GM19351 (cell line): ENCODE measurements at regions not wholly inside any gene's neighbourhood (a gene's known extent, or its start where the extent isn't known, plus 50 kb on each side); places are given as distances from the start of the nearest gene placed in this dataset.
"Not testable (repeated sequence)": the region's sequence is repeated elsewhere in the genome, so short reads cannot be mapped to it uniquely, and the experiment has no call there.

Experiments
- ATAC-seq: cut with Tn5 transposase; IDR thresholded peaks from one replicate; pipeline ENCODE4 v1.9.1; 2021; ENCODE audit warnings: mild to moderate bottlenecking, moderate library complexity; ENCODE audit not compliant: unreplicated experiment

DNA sequence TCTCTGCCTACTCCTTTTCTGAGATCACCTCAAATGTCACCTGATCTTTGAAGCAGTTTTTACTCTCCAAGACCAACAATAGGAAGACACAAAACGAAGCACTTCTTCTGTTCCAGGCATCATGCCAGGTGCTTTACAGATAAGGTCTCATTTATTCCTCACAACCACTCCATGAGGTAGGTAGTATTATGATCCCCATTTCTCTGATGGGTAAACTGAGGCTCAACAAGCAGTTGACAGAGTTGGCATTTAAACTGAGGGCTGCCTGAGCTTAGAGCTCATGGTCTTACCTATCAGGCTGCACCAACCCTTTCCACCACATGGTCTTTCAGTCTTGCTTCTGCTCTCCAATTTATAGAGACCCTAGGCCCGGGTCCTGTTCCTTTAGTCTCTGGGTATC, 147.2 kb upstream of the JUN start:
- no peak for ATAC-seq

DNA sequence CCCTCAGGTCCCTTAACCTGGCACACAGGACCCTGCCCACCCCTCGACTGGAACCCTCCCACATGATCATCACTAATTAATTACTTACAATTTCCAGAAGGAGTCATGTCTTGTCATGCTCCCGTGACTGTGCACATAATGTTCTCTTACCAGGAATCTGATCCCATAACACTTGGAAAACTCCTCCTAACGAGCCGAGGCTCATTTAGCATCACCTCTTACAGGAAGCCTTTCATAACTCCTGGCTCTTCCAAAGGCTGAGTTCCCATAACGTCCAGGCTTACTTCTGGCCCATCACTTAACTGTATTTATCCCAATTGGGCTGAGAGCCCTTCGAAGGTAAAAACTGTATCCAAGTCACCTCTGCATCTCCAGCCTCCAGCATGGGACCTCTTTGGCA, 147.9 kb upstream of the JUN start:
- ATAC-seq, result no peak

DNA sequence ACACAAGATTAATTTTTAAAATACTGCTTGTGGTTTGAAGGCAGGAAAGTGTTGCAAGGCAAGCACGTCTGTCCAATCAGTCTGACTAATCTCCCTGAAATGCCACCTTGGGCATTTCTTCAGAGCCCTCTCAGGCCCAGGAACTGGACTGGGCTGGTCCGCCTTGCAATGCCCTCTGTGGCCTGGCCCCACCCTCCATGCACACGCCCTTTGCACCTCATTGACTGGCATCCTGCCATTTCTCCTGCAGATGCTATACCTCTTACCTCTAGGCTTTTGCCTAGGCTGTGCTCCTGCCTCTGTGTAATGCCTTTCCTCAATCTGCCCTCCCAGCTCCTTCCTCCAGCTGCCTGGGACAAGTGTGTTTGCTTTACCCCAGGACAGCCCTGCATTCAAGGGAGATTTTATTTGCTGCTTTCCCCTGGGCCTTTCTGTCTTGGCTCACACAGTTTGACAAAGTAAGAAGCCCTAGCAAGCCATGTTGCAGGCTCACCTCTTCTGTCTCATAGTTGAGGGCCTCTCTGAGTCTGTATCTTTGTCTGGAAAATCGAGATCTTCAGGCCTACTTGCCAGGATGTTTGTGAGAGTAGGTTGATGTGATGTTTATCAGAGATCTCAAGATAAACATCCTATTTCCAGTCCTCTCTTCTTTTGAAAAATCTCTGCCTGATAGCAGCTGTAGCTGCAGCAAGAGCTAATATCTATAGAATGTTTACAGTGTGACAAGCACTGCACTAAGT, 149.2 kb upstream of the JUN start:
- no peak for ATAC-seq

DNA sequence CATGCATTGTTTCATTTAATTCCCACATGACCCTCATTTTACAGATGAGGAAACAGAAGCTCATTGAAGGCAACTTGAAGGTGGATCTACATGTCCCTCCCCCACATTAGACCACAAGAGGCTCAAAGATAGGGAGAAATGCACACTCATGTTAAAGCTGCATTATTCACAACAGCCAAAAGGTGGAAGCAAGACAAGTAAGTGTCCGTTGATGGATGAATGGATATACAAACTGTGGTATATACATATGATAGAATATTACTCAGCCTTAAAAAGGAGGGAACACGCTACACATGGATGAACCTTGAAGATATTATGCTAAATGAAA, 149.7 kb upstream of the JUN start:
- no peak for ATAC-seq

DNA sequence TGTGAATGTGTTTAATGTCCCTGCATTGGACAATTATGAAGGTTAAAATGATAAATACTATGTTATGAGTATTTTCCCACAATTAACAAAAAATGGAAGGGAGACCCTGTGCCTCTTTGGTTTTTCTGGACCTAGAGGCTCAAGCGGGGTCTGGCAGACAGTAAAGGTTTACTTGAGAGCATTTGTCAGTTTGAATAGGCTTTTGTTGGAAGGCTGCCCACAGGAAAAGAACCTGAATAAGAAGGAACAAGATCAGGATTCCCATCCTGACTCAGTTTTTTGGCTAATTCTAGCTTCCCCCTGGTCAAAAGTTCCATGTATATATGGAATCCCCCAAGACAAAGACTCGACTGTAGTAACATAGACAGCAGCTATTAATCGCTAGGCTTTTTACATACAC, 150.9 kb upstream of the JUN start:
- no peak for ATAC-seq

DNA sequence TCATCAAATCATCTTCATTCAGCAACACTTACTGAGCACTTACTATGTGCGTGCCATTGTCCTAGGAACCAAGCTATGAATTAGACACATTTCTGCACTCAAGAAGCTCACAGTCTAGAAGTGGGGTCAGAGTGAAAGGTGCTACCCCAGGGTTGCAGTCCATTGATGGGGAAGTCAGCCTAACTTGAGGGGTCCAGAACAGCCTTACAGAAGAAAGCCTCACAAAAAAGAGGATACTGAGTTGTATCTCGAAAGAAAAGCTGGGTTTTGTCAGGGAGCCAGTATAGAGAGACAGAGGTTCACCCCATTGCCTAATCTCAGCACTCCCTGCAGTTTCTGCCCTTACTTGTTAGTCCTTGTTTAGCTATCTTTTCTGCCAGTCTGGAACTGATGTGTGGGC, 153.1 kb upstream of the JUN start:
- ATAC-seq, result no peak

DNA sequence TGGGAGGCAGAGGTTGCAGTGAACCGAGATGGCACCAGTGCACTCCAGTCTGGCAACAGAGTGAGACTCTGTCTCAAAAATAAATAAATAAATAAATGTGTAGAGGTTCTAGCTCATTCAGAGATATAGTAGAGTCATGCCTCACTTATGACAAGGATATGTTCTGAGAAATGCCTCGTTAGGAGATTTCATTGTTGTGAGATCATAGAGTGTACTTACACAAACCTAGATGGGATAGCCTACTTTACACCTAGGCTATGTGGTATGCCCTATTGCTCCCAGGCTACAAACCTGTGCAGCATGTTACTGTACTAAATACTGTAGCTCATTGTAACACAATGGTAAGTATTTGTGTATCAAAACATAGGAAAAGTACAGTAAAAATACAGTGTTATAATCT, 155.3 kb upstream of the JUN start:
- ATAC-seq, result no peak

DNA sequence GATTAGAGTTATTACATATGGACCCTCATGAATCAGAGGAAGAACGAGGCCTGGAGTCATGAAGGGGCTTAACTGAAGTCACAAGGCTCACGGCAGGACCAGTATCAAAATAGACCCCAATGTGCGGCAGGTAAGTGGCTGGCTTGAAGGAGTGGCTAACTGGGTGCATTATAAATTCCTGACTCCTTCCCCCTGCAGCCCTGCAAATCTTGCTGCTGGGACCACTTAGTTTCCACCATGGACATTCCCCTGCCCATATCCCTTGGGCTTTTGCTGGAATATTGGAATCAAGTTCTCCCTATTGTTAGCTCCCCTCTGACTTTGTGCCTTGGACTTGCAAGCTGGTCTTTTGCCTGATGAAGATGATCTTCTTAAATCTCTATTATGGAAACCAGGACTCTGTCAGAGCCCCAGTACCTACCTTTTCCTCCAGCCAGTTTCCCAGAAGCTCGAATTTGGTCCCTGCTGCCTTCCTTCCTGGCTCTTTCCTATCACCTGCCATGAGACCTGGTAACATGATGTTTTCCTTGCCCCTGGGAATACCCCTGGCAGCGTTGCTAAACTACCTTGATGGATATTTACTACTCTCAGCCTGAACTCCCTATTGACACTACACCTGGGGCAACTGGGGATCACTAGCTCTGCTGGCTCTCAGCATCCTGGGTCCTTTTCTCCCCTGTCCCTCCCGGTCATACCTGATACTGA, 156.0 kb upstream of the JUN start:
- no peak for ATAC-seq

DNA sequence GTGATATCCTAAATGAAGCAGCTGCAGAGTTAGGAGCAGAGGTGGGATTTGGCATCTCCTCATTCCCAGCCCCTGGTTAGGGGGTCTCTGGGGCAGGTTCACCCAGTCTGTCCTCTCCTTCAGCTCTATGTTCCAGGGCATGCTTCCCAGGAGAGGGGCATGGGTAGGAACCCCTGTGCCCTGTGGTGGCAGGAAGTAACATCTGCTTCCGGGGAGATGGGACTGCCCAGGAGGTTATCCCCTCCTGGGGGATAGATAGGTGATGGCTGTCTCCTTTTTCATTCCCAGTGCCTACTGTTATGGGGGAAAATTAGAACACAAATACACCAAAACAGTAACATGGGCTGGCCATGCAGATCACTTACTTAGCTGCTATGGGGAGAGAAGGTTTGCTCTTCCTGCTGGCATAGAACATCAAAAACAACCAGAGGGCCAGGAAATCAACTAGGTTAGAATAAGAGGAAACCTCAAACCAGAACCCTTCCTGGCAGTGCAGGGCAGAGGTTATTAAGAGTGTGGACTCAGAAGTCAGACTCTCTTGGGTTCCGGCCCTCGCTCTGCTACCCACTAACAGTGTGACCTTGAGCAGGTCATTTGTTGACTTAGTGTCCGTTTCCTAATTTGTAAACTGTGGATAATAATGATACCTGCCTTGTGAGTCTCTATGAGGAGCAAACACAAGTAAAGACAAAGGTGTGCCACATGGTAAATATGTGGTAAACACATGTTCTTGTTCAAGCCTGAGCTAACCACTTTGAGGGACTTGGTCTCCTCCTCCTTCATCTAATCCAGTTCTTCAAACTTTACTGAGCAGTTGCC, 157.8 kb upstream of the JUN start:
- no peak for ATAC-seq

DNA sequence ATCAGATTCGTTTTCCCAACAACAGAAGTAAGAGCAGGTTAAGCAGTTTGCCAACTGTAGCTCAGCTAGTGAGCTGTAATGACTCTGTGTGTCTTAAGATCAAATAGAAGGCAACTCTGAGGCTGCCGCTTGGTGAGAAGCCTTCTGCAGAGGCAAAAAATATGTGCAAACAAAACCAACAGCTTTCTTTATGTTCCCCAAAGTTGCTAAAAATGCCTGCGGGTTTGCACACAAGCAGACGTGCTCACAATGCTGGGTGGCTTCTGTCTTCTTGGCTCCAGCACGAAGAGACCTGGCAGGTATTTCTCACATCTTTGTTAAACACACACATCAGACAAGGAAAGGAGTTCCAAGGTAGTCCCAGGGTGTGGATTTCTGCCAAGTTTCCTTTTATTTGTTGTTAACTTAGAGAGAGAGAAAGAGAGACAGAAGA, 158.9 kb upstream of the JUN start:
- ATAC-seq, result no peak

DNA sequence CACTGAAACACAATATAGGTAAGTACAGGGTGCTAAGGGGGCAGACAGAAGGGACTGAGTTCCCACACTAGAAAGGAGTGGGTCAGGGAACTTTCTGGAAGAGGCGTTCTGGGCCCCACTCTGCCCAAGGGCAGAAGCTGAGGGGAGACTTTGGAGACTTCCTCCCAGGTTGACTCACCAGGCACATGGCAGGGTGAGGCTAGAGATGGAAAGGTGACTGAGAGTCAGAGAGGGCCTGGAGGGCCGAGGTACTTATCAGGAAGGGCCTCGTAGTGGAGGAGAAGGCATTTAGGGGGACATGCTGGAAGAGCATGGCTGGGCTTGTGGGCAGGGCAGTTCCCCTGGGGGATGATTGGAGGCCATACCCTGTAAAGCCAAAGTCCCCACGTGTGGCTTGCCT, 159.9 kb upstream of the JUN start:
- ATAC-seq, result no peak

DNA sequence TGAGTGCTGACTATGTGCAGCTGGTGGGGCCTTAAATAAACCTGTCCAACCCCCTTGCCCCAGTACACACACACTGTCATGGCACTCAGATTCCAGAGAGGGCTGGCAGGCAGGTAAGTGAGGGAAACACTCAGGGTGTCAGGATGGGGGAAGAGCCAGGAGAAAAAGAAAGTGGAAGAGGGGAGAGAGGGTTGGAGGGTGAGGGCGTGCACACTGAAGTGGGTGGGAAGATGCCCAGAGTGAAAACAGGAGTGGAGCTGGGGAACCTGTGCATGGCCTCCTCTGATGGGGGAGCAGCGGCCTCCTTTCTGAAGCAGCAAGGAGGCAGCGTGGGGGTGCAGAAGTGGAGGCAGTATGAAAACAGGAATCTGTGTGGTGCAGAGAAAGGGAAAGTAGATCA, 160.6 kb upstream of the JUN start:
- no peak for ATAC-seq

DNA sequence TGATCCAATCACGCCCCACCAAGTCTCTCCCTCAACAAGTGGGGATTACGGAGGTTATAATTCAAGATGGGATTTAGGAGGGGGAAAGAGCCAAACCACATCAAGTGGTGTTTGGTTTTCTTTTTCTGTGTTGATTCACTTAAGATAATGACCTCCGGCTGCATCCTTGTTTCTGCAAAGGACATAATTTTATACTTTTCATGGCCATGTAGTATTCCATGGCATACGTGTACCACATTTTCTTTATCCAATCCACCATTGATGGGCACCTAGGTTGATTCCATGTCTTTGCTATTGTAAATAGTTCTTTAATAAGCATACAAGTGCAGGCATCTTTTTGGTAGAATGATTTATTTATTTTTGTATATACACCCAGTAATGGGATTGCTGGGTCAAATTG, 162.5 kb upstream of the JUN start:
- no peak for ATAC-seq

DNA sequence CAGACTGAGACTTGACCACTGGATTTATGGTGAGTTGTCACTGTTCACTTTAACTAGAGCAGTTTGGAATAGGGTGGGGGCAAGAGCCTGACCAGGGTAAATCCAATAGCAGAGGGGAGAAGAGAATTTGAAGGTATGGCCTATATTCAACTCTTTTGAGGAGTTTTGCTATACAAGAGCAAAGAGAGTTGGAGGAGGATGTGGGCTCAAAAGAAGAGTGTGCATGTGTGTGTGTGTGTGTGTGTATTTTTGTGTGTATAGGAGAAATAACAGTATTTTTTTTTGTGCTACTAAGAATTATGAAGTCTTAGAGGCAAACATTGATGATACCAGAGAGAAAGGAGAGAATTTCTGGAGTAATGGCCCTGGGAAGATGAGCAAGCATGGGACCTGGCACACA, 164.8 kb upstream of the JUN start:
- ATAC-seq, result no peak

DNA sequence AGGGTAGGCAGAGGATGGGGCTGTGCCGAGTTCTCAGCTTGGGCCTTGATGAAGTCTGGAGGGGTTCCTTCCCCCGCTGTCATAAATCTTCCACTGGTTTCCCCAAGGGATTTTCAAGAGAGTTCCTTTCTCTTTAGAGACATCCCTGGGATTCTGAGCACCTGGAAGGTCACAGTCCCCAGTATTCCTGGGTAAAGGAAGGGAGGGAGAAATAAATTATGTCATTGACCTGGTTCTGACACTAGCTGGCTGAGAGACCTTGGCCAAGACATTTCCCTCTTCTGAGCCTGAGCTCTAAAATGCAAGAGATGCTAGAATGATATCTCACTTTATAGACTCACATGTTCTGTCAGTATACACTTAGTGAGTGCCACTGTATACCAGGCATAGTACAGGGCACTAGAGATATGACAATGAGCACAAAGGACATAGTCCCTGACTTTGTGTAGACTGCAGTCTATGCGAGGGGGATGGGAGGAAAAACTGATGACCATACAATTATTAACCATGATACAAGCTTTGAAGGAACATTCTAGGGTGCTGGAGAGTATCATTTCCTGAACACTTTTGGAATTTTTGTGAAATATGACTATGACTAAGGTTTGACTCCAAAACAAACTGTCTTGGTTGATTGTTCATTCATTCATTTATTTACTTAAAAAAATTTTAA, 165.8 kb upstream of the JUN start:
- no peak for ATAC-seq

DNA sequence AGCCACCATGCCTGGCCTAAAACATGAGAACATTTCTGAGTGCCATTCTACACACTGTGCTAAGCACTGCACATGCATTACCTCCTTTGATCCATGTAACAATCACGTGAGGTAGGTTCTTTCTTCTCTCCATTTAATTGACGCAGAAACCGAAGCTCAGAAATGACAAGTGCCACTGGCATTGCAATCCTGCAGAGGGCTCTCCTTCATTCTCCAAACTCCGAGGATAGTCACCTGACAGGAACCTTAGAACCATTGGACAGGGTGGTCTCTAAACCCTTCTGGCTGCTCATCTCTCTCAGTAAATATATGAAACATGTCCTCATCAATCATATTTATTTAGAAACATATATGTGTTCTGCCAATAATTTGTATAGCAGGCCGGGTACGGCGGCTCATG, 167.1 kb upstream of the JUN start:
- no peak for ATAC-seq

DNA sequence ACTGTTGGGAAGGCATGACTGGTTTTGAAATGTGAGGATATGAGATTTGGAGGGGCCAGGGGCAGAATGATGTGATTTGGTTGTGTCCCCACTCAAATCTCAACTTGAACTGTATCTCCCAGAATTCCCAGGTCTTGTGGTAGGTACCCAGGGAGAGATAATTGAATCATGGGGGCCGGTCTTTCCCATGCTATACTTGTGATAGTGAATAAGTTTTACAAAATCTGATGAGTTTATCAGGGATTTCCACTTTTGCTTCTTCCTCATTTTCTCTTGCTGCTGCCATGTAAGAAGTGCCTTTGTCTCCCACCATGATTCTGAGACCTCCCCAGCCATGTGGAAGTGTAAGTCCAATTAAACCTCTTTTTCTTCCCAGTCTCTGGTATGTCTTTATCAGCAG, 170.1 kb upstream of the JUN start:
- not testable (repeated sequence) for ATAC-seq

DNA sequence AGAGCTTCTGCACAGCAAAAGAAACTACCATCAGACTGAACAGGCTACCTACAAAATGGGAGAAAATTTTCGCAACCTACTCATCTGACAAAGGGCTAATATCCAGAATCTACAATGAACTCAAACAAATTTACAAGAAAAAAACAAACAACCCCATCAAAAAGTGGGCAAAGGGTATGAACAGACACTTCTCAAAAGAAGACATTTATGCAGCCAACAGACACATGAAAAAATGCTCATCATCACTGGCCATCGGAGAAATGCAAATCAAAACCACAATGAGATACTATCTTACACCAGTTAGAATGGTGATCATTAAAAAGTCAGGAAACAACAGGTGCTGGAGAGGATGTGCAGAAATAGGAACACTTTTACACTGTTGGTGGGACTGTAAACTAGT, 179.4 kb upstream of the JUN start:
- ATAC-seq, result not testable (repeated sequence)

DNA sequence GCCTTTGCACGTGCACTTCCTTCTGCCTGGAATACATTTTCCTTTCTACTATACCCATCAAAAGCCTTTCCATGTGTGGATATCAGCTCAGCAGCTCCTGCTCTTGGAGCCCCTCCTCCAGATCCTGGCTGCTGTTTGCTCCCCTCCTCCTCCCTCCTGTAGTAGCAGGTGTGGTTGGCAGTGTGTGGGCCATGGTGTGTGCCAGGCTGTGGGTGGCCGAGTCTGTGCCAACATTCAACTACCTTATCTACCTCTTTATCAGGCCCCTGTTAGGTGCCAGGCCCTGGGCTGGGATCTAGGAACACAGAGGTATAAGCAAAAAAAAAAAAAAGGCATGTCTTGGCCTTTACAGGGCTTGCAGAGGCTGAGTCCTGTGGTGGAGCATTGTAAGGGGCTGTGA, 180.6 kb upstream of the JUN start:
- no peak for ATAC-seq

DNA sequence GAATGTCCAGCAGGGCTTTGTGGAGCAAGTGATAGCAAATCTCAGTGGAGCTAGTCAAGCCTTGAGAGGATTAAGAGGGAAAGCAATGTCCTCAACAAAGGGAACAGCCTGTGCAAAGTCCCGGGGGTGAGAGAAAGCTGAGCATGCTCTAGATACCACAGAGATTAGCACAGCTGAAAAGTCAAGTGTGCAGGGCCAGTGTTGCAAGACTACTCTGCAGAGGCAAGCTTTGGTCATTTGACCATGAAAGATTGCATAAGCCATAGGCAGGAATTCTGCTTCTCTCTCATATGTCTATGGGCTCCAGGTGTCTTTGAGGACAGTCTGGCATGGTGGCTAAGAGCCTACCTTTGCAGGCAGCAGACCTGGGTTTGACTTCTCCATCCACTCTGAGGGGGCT, 181.0 kb upstream of the JUN start:
- no peak for ATAC-seq

DNA sequence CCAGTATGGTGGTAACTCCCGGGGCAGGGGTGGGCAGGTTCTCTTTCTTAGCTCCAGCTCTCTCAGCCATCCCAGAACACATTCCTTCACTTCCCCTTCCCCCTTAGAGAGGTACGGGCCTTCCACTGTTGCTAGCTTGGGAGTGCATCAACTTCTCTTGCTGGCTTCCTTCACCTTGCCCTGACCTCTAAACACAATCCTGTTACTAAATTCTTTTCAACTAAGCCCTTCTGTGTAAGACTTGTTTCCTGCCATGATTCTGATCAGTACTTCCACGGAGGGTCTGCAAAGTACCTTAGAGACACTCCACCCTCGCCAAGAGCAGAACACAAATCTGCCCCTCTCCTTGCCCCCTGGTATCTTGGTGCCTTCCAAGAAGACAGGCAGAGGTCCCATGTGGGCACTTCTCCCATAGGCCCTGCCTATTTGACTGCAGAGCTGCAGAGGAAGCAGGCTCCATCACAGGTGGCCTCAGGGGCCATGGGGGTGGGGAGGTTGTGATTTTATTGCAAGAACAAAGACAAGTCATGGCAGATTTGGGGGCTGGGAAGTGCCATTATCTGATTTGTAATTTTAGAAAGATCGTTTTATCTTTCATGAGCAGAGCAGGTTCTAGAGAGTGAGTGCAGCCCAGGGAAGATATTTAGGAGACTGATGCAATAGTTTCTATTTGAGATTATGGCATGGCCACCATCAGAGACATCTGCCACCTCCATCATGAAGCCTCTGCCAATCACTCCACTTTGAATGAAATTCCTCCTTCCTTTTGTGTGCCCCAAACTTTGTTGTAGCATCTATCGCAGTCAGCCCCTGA, 182.5 kb upstream of the JUN start:
- no peak for ATAC-seq
